KMS-11 (cell line): ENCODE measurements at regions not wholly inside any gene's neighbourhood (a gene's known extent, or its start where the extent isn't known, plus 50 kb on each side); places are given as distances from the start of the nearest gene placed in this dataset.

Experiments used
- H2AFZ ChIP-seq: fragments of 200-600 bp; sonication (generic); 2 replicates; pipeline ENCODE4 v1.6.1; 2016; ENCODE audit warnings: antibody characterized with exemption, mixed run types, low read depth
- H3K27ac ChIP-seq: fragments of 200-600 bp; sonication (generic); 2 replicates; pipeline ENCODE4 v1.6.1; 2016; ENCODE audit warnings: mild to moderate bottlenecking, mixed run types
- H3K27me3 ChIP-seq: fragments of 200-600 bp; sonication (generic); 2 replicates; pipeline ENCODE4 v1.6.1; 2017; ENCODE audit warnings: mild to moderate bottlenecking, low read depth, mixed run types, moderate library complexity; ENCODE audit not compliant: insufficient read depth
- H3K36me3 ChIP-seq: fragments of 200-600 bp; sonication (generic); 2 replicates; pipeline ENCODE4 v1.6.1; 2017; ENCODE audit warnings: mild to moderate bottlenecking, mixed run types; ENCODE audit not compliant: insufficient read depth
- H3K4me1 ChIP-seq: fragments of 200-600 bp; sonication (generic); 2 replicates; pipeline ENCODE4 v1.6.1; 2016; ENCODE audit warnings: mild to moderate bottlenecking, low read depth, mixed run types; ENCODE audit not compliant: poor library complexity, severe bottlenecking
- H3K4me2 ChIP-seq: fragments of 200-600 bp; sonication (generic); 2 replicates; pipeline ENCODE4 v1.7.0; 2016; ENCODE audit warnings: mild to moderate bottlenecking, mixed run types
- H3K4me3 ChIP-seq: fragments of 200-600 bp; sonication (generic); IDR thresholded peaks from 2 replicates; pipeline ENCODE4 v1.6.1; 2017; ENCODE audit warnings: low read depth, low read length, mixed read lengths; ENCODE audit not compliant: insufficient read depth
- H3K79me2 ChIP-seq: fragments of 200-600 bp; sonication (generic); 2 replicates; pipeline ENCODE4 v1.6.1; 2016; ENCODE audit warnings: low read depth, mixed run types; ENCODE audit not compliant: insufficient read depth
- H3K9ac ChIP-seq: fragments of 200-600 bp; sonication (generic); 2 replicates; pipeline ENCODE4 v1.6.1; 2016; ENCODE audit warnings: mild to moderate bottlenecking, mixed run types
- H4K20me1 ChIP-seq: fragments of 200-600 bp; sonication (generic); 2 replicates; pipeline ENCODE4 v1.6.1; 2016; ENCODE audit warnings: mild to moderate bottlenecking, mixed run types; ENCODE audit not compliant: insufficient read depth
- TF ChIP-seq, protein P1 (sequence below): fragments of 200-600 bp; sonication (generic); conservative IDR thresholded peaks from 2 replicates; pipeline ENCODE4 v1.6.1; 2017; ENCODE audit warnings: low read depth, mild to moderate bottlenecking, antibody characterized with exemption, low read length, moderate library complexity, mixed read lengths

DNA sequence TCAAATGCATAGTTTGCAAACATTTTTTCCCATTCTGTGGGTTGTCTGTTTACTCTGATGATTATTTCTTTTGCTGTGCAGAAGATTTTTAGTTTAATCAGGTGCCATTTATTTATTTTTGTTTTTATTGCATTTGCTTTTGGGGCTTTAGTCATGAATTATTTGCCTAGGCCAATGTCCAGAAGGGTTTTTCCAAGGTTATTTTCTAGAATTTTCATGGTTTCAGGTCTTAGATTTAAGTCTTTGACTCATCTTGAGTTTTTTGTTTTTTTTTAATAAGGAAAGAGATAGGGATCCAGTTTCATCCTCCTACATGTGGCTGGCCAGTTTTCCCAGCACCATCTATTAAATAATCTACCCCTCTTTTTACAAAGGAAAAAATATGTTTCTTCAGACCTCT is 57.2 kb upstream of the TMEM260 start:
- Histone ChIP-seq H3K9ac (no peak overlapping the region), H3K36me3 (no peaks in the 10 kb centered on the region), H4K20me1 (no peaks in the 10 kb centered on the region), H3K27me3 (no peaks in the 10 kb centered on the region), H3K79me2 (no peaks in the 10 kb centered on the region), H3K4me3 (no peak overlapping the region), H2AFZ (no peak overlapping the region), H3K4me2 (no peak overlapping the region), H3K4me1 (no peaks in the 10 kb centered on the region), H3K27ac (no peak overlapping the region)
- TF ChIP-seq, protein P1, sequence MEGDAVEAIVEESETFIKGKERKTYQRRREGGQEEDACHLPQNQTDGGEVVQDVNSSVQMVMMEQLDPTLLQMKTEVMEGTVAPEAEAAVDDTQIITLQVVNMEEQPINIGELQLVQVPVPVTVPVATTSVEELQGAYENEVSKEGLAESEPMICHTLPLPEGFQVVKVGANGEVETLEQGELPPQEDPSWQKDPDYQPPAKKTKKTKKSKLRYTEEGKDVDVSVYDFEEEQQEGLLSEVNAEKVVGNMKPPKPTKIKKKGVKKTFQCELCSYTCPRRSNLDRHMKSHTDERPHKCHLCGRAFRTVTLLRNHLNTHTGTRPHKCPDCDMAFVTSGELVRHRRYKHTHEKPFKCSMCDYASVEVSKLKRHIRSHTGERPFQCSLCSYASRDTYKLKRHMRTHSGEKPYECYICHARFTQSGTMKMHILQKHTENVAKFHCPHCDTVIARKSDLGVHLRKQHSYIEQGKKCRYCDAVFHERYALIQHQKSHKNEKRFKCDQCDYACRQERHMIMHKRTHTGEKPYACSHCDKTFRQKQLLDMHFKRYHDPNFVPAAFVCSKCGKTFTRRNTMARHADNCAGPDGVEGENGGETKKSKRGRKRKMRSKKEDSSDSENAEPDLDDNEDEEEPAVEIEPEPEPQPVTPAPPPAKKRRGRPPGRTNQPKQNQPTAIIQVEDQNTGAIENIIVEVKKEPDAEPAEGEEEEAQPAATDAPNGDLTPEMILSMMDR: no peak

DNA sequence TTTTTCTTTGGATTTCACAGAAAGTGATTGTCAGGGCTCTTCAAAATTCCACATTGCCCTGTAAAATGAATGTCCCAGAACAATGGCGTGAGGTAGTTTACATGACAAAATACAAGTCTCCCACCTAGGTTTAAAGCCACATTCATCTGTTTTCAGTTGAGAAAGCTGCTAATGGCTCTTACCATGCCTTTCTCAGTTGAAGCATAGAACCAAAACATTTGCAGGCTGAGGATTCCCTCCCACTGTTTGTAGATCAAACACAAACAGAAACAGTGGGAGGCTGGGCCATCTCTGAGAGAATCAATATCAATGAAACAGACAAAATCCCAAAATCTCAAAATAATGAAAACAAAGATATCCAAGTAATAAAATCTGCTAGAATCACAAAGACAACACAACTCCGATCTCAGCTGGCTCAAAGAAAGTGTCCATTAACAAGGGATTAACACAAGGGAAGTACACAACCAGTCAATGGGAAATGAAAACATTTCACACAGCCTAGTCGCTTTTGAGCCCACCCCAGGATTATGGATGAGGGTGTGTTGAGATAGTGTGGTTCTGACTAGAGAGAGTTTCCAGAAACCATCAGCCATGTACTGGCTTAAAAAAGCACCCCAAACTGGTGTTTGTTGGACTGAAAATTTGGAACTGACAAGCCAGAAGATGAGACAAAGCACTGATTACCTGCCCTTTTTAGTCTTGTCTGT is 54.5 kb upstream of the TMEM260 start:
- Histone ChIP-seq H2AFZ (no peak overlapping the region), H3K36me3 (no peaks in the 10 kb centered on the region), H3K4me3 (no peak overlapping the region), H3K4me1 (no peaks in the 10 kb centered on the region), H3K27me3 (no peaks in the 10 kb centered on the region), H3K9ac (no peak overlapping the region), H4K20me1 (no peaks in the 10 kb centered on the region), H3K27ac (no peak overlapping the region), H3K4me2 (no peak overlapping the region), H3K79me2 (no peaks in the 10 kb centered on the region)
- TF ChIP-seq, protein P1: no peak

DNA sequence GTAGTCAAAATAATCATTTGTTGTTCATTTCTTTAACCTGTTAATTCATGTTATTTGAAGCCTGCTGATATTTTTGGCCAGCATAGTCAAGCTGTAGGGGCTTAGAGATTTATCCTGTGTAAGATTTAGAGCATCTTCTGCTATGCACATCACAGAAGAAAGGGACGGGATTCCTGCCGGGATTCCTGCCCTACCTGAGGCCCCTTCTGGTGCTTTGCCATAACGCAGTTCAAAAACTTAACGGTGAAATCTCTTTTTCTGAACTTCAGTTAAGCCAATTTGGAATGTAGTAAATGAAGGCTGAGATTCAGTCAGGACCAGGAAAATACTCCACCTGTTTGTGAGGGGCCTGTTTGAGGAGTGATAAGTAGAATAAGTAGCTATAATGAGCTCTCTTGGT is 50.7 kb upstream of the TMEM260 start:
- Histone ChIP-seq H3K4me1 (no peaks in the 10 kb centered on the region), H3K9ac (no peak overlapping the region), H3K27me3 (no peaks in the 10 kb centered on the region), H3K79me2 (no peaks in the 10 kb centered on the region), H3K36me3 (no peaks in the 10 kb centered on the region), H3K27ac (no peak overlapping the region), H3K4me3 (no peak overlapping the region), H4K20me1 (no peaks in the 10 kb centered on the region), H2AFZ (no peak overlapping the region), H3K4me2 (no peak overlapping the region)
- TF ChIP-seq, protein P1: no peak
